Endothelial cell (in vitro differentiated cells): ENCODE measurements at regions not wholly inside any gene's neighbourhood (a gene's known extent, or its start where the extent isn't known, plus 50 kb on each side); places are given as distances from the start of the nearest gene placed in this dataset.

Experiments used
- DNase-seq: peaks from one replicate; pipeline ENCODE4 v3.0.0; 2021; ENCODE audit warnings: low spot score
- H3K27ac Mint-ChIP-seq: one replicate; pipeline ENCODE4 v1.8.0; 2021; ENCODE audit warnings: mixed read lengths, inconsistent platforms; ENCODE audit not compliant: unreplicated experiment
- H3K27me3 Mint-ChIP-seq: one replicate; pipeline ENCODE4 v1.8.0; 2021; ENCODE audit warnings: mild to moderate bottlenecking, moderate library complexity, mixed read lengths, inconsistent platforms; ENCODE audit not compliant: unreplicated experiment
- H3K36me3 Mint-ChIP-seq: one replicate; pipeline ENCODE4 v1.8.0; 2021; ENCODE audit warnings: mild to moderate bottlenecking, low read depth, mixed read lengths, inconsistent platforms; ENCODE audit not compliant: unreplicated experiment
- H3K4me1 Mint-ChIP-seq: one replicate; pipeline ENCODE4 v1.8.0; 2021; ENCODE audit warnings: mild to moderate bottlenecking, mixed read lengths, inconsistent platforms; ENCODE audit not compliant: unreplicated experiment
- H3K4me3 Mint-ChIP-seq: one replicate; pipeline ENCODE4 v1.8.0; 2021; ENCODE audit warnings: mild to moderate bottlenecking, mixed read lengths, inconsistent platforms; ENCODE audit not compliant: unreplicated experiment
- H3K9me3 Mint-ChIP-seq: one replicate; pipeline ENCODE4 v1.8.0; 2021; ENCODE audit warnings: mixed read lengths, inconsistent platforms; ENCODE audit not compliant: unreplicated experiment
- CTCF ChIP-seq: fragments of 200-600 bp; sonication (generic); IDR thresholded peaks from one replicate; pipeline ENCODE4 v1.5.0; 2021; ENCODE audit warnings: antibody characterized with exemption; ENCODE audit not compliant: unreplicated experiment

GRCh38 chr3:107453504-107453903, 69.3 kb upstream of the BBX start:
- no peak overlapping the region for H3K27ac Mint-ChIP-seq
- no peaks in the 10 kb centered on the region for H3K36me3 Mint-ChIP-seq
- H3K4me3 Mint-ChIP-seq: no peak overlapping the region
- no peak for TF ChIP-seq CTCF
- no peaks in the 10 kb centered on the region for H3K27me3 Mint-ChIP-seq
- no peaks in the 10 kb centered on the region for H3K9me3 Mint-ChIP-seq
- H3K4me1 Mint-ChIP-seq: peaks cover 2% of the 10 kb centered on the region
- DNase-seq: no peak

DNA sequence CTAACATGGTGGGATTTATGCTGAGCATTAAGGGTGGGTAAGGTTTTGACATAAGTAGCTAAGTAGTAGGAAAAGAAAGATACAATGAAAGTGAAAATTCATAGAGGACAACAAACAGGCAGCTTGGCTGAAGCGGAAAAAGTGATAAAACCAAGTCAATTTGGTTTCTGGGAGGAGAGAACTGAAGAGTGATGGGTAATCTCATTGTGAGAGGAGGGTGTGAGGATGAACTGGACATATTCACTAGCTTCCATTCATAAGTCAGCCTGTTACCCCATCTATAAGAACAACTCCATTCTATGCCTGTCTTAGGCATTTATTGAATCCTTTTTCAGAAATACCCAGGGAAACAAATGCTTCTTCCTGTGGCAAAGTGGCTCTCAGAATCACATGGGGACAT, 67.1 kb upstream of the BBX start:
- no peak for DNase-seq
- no peak for TF ChIP-seq CTCF
- H3K4me1 Mint-ChIP-seq: peaks cover 2% of the 10 kb centered on the region

DNA sequence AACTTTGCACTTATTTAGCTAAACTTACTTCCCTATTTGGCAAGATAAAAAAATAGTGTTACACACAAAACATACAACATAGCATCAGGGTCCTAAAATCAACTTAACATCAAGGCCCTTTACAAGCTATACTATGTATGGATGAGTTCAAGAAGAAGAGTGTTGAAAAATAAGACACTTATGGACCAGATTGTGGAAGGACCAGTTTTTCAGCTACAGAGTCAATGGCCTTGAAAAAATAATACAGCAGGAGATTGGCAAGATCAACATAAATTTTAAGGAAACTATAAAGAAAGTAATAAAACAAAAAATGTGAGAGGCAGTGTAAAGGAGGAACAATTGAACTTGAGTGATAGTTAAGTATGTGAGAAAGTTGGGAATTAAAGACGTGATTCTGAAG, 66.3 kb upstream of the BBX start:
- Mint-ChIP-seq H3K27ac (no peak overlapping the region), H3K4me3 (no peak overlapping the region), H3K27me3 (no peaks in the 10 kb centered on the region), H3K9me3 (no peaks in the 10 kb centered on the region), H3K36me3 (no peaks in the 10 kb centered on the region), H3K4me1 (peaks cover 2% of the 10 kb centered on the region)
- no peak for TF ChIP-seq CTCF
- no peak for DNase-seq

More for the DNA sequence above, 67.1 kb upstream of the BBX start:
- no peaks in the 10 kb centered on the region for H3K27me3 Mint-ChIP-seq
- H3K4me3 Mint-ChIP-seq: no peak overlapping the region
- no peak overlapping the region for H3K27ac Mint-ChIP-seq
- H3K36me3 Mint-ChIP-seq: no peaks in the 10 kb centered on the region
- no peaks in the 10 kb centered on the region for H3K9me3 Mint-ChIP-seq

DNA sequence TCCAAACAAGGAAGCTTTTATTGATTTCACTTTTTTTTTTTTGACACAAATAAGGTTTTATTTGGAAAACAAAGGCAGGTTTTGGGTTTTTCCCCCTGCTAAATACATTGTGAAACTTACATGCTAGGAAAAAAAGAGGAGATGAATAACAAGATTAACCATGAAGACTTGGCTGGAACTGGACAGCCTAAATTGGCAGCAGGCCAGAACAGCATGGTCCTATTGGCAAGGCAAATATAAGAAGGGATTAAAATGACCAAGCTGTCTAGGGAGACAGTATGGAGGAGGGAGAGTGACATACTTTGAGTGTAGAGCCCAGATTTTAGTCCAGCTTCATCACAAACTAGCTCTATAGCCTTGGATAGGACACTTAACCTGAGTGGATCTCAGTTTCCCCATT, 63.9 kb upstream of the BBX start:
- Mint-ChIP-seq H3K27ac (no peak overlapping the region), H3K4me3 (no peak overlapping the region), H3K36me3 (no peaks in the 10 kb centered on the region), H3K4me1 (peaks cover 10% of the 10 kb centered on the region), H3K27me3 (no peaks in the 10 kb centered on the region), H3K9me3 (no peaks in the 10 kb centered on the region)
- TF ChIP-seq CTCF: no peak
- DNase-seq: no peak

DNA sequence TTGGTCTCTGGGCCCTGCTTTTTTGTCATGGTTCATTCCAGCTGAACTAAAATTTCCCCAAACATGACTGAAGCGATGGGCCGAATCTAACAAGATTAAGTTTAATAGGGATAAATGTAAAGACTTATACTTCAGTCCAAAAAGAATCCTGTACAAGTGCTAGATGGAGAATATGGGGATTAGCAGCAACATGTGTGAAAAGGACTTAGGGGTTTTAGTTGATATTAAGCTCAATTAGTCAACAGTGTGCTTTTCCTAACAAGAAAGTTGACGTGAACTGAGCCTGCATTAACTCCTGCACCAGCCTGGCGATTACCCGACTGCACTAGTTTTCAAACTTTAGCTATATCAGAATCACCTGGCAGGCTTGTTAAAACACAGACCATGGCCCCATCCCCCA, 61.0 kb upstream of the BBX start:
- no peak overlapping the region for H3K4me3 Mint-ChIP-seq
- no peaks in the 10 kb centered on the region for H3K27me3 Mint-ChIP-seq
- no peak for TF ChIP-seq CTCF
- DNase-seq: no peak
- H3K9me3 Mint-ChIP-seq: no peaks in the 10 kb centered on the region
- H3K4me1 Mint-ChIP-seq: peaks cover 14% of the 10 kb centered on the region
- H3K36me3 Mint-ChIP-seq: no peaks in the 10 kb centered on the region
- H3K27ac Mint-ChIP-seq: no peak overlapping the region
